Naive thymus-derived CD4-positive, alpha-beta T cell (primary cell): ENCODE measurements at regions not wholly inside any gene's neighbourhood (a gene's known extent, or its start where the extent isn't known, plus 50 kb on each side); places are given as distances from the start of the nearest gene placed in this dataset.
"Not testable (repeated sequence)": the region's sequence is repeated elsewhere in the genome, so short reads cannot be mapped to it uniquely, and the experiment has no call there.

Experiments
- ATAC-seq: fragments of 150-1000 bp; cut with Tn5 transposase; 2 replicates; pipeline ENCODE4 v1.10.0; 2021; ENCODE audit warnings: mild to moderate bottlenecking, moderate library complexity
- CTCF ChIA-PET: fragments of 350-600 bp; sonication (Branson Sonifier 250); formaldehyde crosslinking; loops from one replicate; lab custom pipeline; 2021; ENCODE audit warnings: antibody characterized with exemption; lab: Charles Lee
- POLR2A ChIA-PET: fragments of 350-600 bp; sonication (Branson Sonifier 250); formaldehyde crosslinking; loops from one replicate; lab custom pipeline; 2021; ENCODE audit warnings: antibody characterized with exemption, inconsistent platforms; lab: Charles Lee
- DNase-seq, 9 donors: peaks; one replicate each; pipeline versions ENCODE4 v3.0.0 to v3.0.0-alpha.2; 2020 to 2022; ENCODE audit warnings: mixed read lengths in 1 of 9
- H3K27ac ChIP-seq: one replicate; pipeline ENCODE4 v1.7.0; 2013; ENCODE audit warnings: mild to moderate bottlenecking, low read depth, low read length, moderate library complexity
- H3K27me3 ChIP-seq, 2 donors: one replicate each; pipeline ENCODE4 v1.7.0; 2013; ENCODE audit warnings: low read length in 2 of 2, mild to moderate bottlenecking in 2 of 2, moderate library complexity in 2 of 2; ENCODE audit not compliant: control insufficient read depth in 2 of 2, insufficient read depth in 2 of 2
- H3K36me3 ChIP-seq, 3 experiments: 1 replicate in 2 of 3; 2 replicates in 1 of 3; pipeline ENCODE4 v1.7.0; 2013; ENCODE audit warnings: low read length in 3 of 3, mild to moderate bottlenecking in 3 of 3, moderate library complexity in 1 of 3; ENCODE audit not compliant: insufficient read depth in 3 of 3, control insufficient read depth in 2 of 3
- H3K4me1 ChIP-seq, 2 donors: one replicate each; pipeline ENCODE4 v1.7.0; 2013; ENCODE audit warnings: low read length in 2 of 2, mild to moderate bottlenecking in 2 of 2, moderate library complexity in 1 of 2; ENCODE audit not compliant: control insufficient read depth in 2 of 2, insufficient read depth in 2 of 2
- H3K4me3 ChIP-seq: 2 replicates; pipeline ENCODE4 v1.7.0; 2013; ENCODE audit warnings: mild to moderate bottlenecking, low read length
- H3K9me3 ChIP-seq, 3 experiments: 1 replicate in 2 of 3; 2 replicates in 1 of 3; pipeline ENCODE4 v1.7.0; 2013; ENCODE audit warnings: low read length in 3 of 3; ENCODE audit not compliant: control insufficient read depth in 2 of 3
- H3K27ac Mint-ChIP-seq, 9 donors: one replicate each; pipeline ENCODE4 v1.8.0; 2020 to 2022; ENCODE audit warnings: mixed read lengths in 9 of 9, mild to moderate bottlenecking in 8 of 9, moderate library complexity in 5 of 9, inconsistent platforms in 2 of 9
- H3K27me3 Mint-ChIP-seq, 5 donors: one replicate each; pipeline ENCODE4 v1.8.0; 2021 to 2022; ENCODE audit warnings: mixed read lengths in 5 of 5, mild to moderate bottlenecking in 1 of 5
- H3K36me3 Mint-ChIP-seq, 5 donors: one replicate each; pipeline ENCODE4 v1.8.0; 2020 to 2022; ENCODE audit warnings: mixed read lengths in 5 of 5, mild to moderate bottlenecking in 3 of 5, inconsistent platforms in 1 of 5
- H3K4me1 Mint-ChIP-seq, 7 donors: one replicate each; pipeline ENCODE4 v1.8.0; 2020 to 2022; ENCODE audit warnings: mixed read lengths in 7 of 7, mild to moderate bottlenecking in 3 of 7, inconsistent platforms in 1 of 7
- H3K4me3 Mint-ChIP-seq, 10 donors: one replicate each; pipeline ENCODE4 v1.8.0; 2020 to 2022; ENCODE audit warnings: mild to moderate bottlenecking in 10 of 10, mixed read lengths in 10 of 10, moderate library complexity in 6 of 10, inconsistent platforms in 2 of 10
- H3K9me3 Mint-ChIP-seq, 11 donors: one replicate each; pipeline ENCODE4 v1.8.0; 2020 to 2022; ENCODE audit warnings: mixed read lengths in 11 of 11, mild to moderate bottlenecking in 4 of 11, inconsistent platforms in 1 of 11, moderate library complexity in 1 of 11
- intact Hi-C, 2 donors: fragments of 100-400 bp; cut with micrococcal nuclease; formaldehyde crosslinking; loops; one replicate each; pipeline ENCODE4 v1.15.1; 2023

GRCh38 chr6:168189200-168190013, 110.4 kb upstream of the FRMD1 start:
- Histone ChIP-seq H3K27ac (no peak overlapping the region), H3K27me3 (no peaks in the 10 kb centered on the region), H3K4me1 (no peaks in the 10 kb centered on the region), H3K9me3 (no peaks in the 10 kb centered on the region), H3K4me3 (no peak overlapping the region), H3K36me3 (no peaks in the 10 kb centered on the region)
- DNase-seq (no peak), ATAC-seq (peak; percentile 16)
- no peak overlapping the region for H3K27ac Mint-ChIP-seq
- POLR2A ChIA-PET: no interaction called here
- H3K36me3 Mint-ChIP-seq: no peaks in the 10 kb centered on the region
- CTCF ChIA-PET: no interaction called here
- intact Hi-C loops: no loop called here
- H3K9me3 Mint-ChIP-seq: peaks cover 0 to 8% (median 0%) of the 10 kb centered on the region in 11 donors
- H3K4me3 Mint-ChIP-seq: no peak overlapping the region
- H3K4me1 Mint-ChIP-seq: no peaks in the 10 kb centered on the region
- peaks cover 0 to 32% (median 6%) of the 10 kb centered on the region in 5 donors for H3K27me3 Mint-ChIP-seq

GRCh38 chr6:168188369-168189199, 109.6 kb upstream of the FRMD1 start:
- no peak for ATAC-seq
- no peaks in the 10 kb centered on the region for H3K4me1 Mint-ChIP-seq
- H3K4me3 Mint-ChIP-seq: no peak overlapping the region
- ChIA-PET POLR2A (no interaction called here), CTCF (no interaction called here)
- H3K36me3 ChIP-seq: no peaks in the 10 kb centered on the region
- no peaks in the 10 kb centered on the region for H3K4me1 ChIP-seq
- H3K27me3 Mint-ChIP-seq: peaks cover 0 to 33% (median 5%) of the 10 kb centered on the region in 5 donors
- H3K27ac Mint-ChIP-seq: no peak overlapping the region
- H3K27ac ChIP-seq: no peak overlapping the region
- no peaks in the 10 kb centered on the region for H3K36me3 Mint-ChIP-seq
- peaks cover 0 to 8% (median 0%) of the 10 kb centered on the region in 11 donors for H3K9me3 Mint-ChIP-seq
- DNase-seq: no peak
- no peak overlapping the region for H3K4me3 ChIP-seq
- no peaks in the 10 kb centered on the region for H3K27me3 ChIP-seq
- no peaks in the 10 kb centered on the region for H3K9me3 ChIP-seq
- intact Hi-C loops: no loop called here

GRCh38 chr6:168186438-168186837, 107.4 kb upstream of the FRMD1 start:
- ATAC-seq: no peak
- peaks cover 0 to 7% (median 0%) of the 10 kb centered on the region in 11 donors for H3K9me3 Mint-ChIP-seq
- Histone ChIP-seq H3K36me3 (no peaks in the 10 kb centered on the region), H3K9me3 (no peaks in the 10 kb centered on the region), H3K27ac (no peak overlapping the region), H3K4me3 (no peak overlapping the region), H3K27me3 (no peaks in the 10 kb centered on the region), H3K4me1 (no peaks in the 10 kb centered on the region)
- DNase-seq: no peak
- ChIA-PET POLR2A (no interaction called here), CTCF (no interaction called here)
- no peaks in the 10 kb centered on the region for H3K36me3 Mint-ChIP-seq
- no peaks in the 10 kb centered on the region for H3K4me1 Mint-ChIP-seq
- intact Hi-C loops: no loop called here
- H3K27me3 Mint-ChIP-seq: peaks cover 0 to 35% (median 0%) of the 10 kb centered on the region in 5 donors
- H3K27ac Mint-ChIP-seq: no peak overlapping the region
- no peak overlapping the region for H3K4me3 Mint-ChIP-seq

GRCh38 chr6:168186018-168186417, 107.0 kb upstream of the FRMD1 start:
- H3K9me3 Mint-ChIP-seq, intact Hi-C loops, ATAC-seq, H3K4me3 ChIP-seq, H3K27ac ChIP-seq, H3K27ac Mint-ChIP-seq, H3K36me3 Mint-ChIP-seq, CTCF ChIA-PET, H3K4me3 Mint-ChIP-seq, POLR2A ChIA-PET, H3K27me3 ChIP-seq, DNase-seq, H3K36me3 ChIP-seq, H3K4me1 ChIP-seq, H3K4me1 Mint-ChIP-seq, H3K9me3 ChIP-seq: not testable (repeated sequence)
- peaks cover 0 to 31% (median 0%) of the 10 kb centered on the region in 5 donors for H3K27me3 Mint-ChIP-seq

- no peaks in the 10 kb centered on the region for H3K9me3 ChIP-seq
- Mint-ChIP-seq H3K4me1 (no peaks in the 10 kb centered on the region), H3K27ac (no peak overlapping the region), H3K9me3 (peaks cover 0 to 7% (median 0%) of the 10 kb centered on the region in 11 donors), H3K36me3 (no peaks in the 10 kb centered on the region), H3K27me3 (peaks cover 0 to 25% (median 0%) of the 10 kb centered on the region in 5 donors), H3K4me3 (no peak overlapping the region)
- ATAC-seq: no peak
- H3K4me1 ChIP-seq: no peaks in the 10 kb centered on the region
- ChIA-PET CTCF (no interaction called here), POLR2A (no interaction called here)
- H3K36me3 ChIP-seq: no peaks in the 10 kb centered on the region
- H3K27ac ChIP-seq: no peak overlapping the region
- DNase-seq: no peak
- H3K4me3 ChIP-seq: no peak overlapping the region
- intact Hi-C loops: no loop called here
- H3K27me3 ChIP-seq: no peaks in the 10 kb centered on the region
These were observed 105.7 kb upstream of the FRMD1 start for GRCh38 chr6:168184701-168185100.

GRCh38 chr6:168183613-168183970, 104.6 kb upstream of the FRMD1 start:
- H3K36me3 ChIP-seq: no peaks in the 10 kb centered on the region
- no peaks in the 10 kb centered on the region for H3K4me1 Mint-ChIP-seq
- peaks cover 0 to 33% (median 0%) of the 10 kb centered on the region in 5 donors for H3K27me3 Mint-ChIP-seq
- H3K27ac Mint-ChIP-seq: no peak overlapping the region
- intact Hi-C loops: no loop called here
- H3K9me3 ChIP-seq: no peaks in the 10 kb centered on the region
- H3K9me3 Mint-ChIP-seq: peaks cover 0 to 7% (median 0%) of the 10 kb centered on the region in 11 donors
- H3K27me3 ChIP-seq: no peaks in the 10 kb centered on the region
- POLR2A ChIA-PET: no interaction called here
- no peaks in the 10 kb centered on the region for H3K4me1 ChIP-seq
- H3K36me3 Mint-ChIP-seq: no peaks in the 10 kb centered on the region
- no peak overlapping the region for H3K27ac ChIP-seq
- no peak overlapping the region for H3K4me3 ChIP-seq
- ATAC-seq: no peak
- DNase-seq: no peak
- no peak overlapping the region for H3K4me3 Mint-ChIP-seq
- CTCF ChIA-PET: no interaction called here
